Gastrocnemius medialis (tissue), 4 donors: ENCODE measurements at regions not wholly inside any gene's neighbourhood (a gene's known extent, or its start where the extent isn't known, plus 50 kb on each side); places are given as distances from the start of the nearest gene placed in this dataset.
A peak's percentile ranks its signal among the peaks of the same experiment; 100 is the strongest.

Experiments
- ATAC-seq, 2 donors: fragments of 150-250 bp; one replicate each; pipeline ENCODE4 v1.9.1; 2016
- DNase-seq, 2 donors: peaks; one replicate each; pipeline ENCODE4 v3.0.0-alpha.2; 2019
- H3K27ac ChIP-seq, 4 donors: fragments of 200-600 bp; sonication (generic); 1 replicate in 1 of 4; 2 replicates in 3 of 4; pipeline ENCODE4 v1.5.1; 2016 to 2018; ENCODE audit warnings: mild to moderate bottlenecking in 2 of 4, moderate library complexity in 1 of 4
- H3K27me3 ChIP-seq, 3 donors: fragments of 200-600 bp; sonication (generic) in 2 of 3; 1 replicate in 1 of 3; 2 replicates in 2 of 3; pipeline versions ENCODE4 v1.5.1 to v1.6.0; 2016 to 2019; ENCODE audit warnings: mild to moderate bottlenecking in 1 of 3, moderate library complexity in 1 of 3
- H3K36me3 ChIP-seq, 2 donors: fragments of 200-600 bp; sonication (generic) in 1 of 2; one replicate each; pipeline ENCODE4 v1.5.1; 2017 to 2018
- H3K4me1 ChIP-seq, 2 donors: fragments of 200-600 bp; sonication (generic) in 1 of 2; one replicate each; pipeline ENCODE4 v1.5.1; 2016 to 2017; ENCODE audit warnings: mild to moderate bottlenecking in 2 of 2
- H3K4me3 ChIP-seq, 4 donors: fragments of 200-600 bp; sonication (generic) in 3 of 4; 1 replicate in 1 of 4; 2 replicates in 3 of 4; pipeline ENCODE4 v1.5.1; 2016 to 2019; ENCODE audit warnings: mild to moderate bottlenecking in 2 of 4
- H3K9me3 ChIP-seq, 3 donors: fragments of 200-600 bp; sonication (generic) in 2 of 3; 1 replicate in 1 of 3; 2 replicates in 2 of 3; pipeline ENCODE4 v1.5.1; 2016 to 2019
- CTCF ChIP-seq, 5 experiments: fragments of 450-650 bp in 3 of 5; fragments of 200-600 bp in 2 of 5; sonication (generic) in 2 of 5; IDR thresholded peaks in 4 of 5; conservative IDR thresholded peaks in 1 of 5; 1 replicate in 4 of 5; 2 replicates in 1 of 5; pipeline ENCODE4 v1.5.1; 2016 to 2019; ENCODE audit warnings: antibody characterized with exemption in 5 of 5, mild to moderate bottlenecking in 3 of 5, moderate library complexity in 3 of 5
- POLR2A ChIP-seq, 2 donors: fragments of 450-650 bp; IDR thresholded peaks; one replicate each; pipeline ENCODE4 v1.6.1; 2017; ENCODE audit warnings: antibody characterized with exemption in 2 of 2, mild to moderate bottlenecking in 2 of 2, moderate library complexity in 2 of 2
- in situ Hi-C, 4 donors: fragments of 200-750 bp; cut with MboI; loops; one replicate each; pipeline versions ENCODE4 v1.15.0 to v1.8.0; 2017; ENCODE audit warnings: low sequenced_read_pairs in 4 of 4
- intact Hi-C: fragments of 100-400 bp; cut with DNase I; formaldehyde crosslinking; loops from one replicate; pipeline ENCODE4 v1.15.1; 2023; ENCODE audit warnings: low total_unique reads

- TF ChIP-seq CTCF (IDR thresholded peaks at IDR 0.05 in 4 of 5, conservative IDR thresholded peaks at IDR 0.05 in 1 of 5) (no peak), POLR2A (IDR thresholded peaks at IDR 0.05) (no peak)
- no peak for ATAC-seq
- no peak overlapping the region for H3K4me3 ChIP-seq
- intact Hi-C loops (no loop called here), in situ Hi-C loops (loop anchor here (5.0 to 10.0 kb wide), 6 partner anchors 120 to 360 kb away; no protein-coding TSS in a partner anchor)
- H3K27ac ChIP-seq, result no peak overlapping the region
- H3K27me3 ChIP-seq, result no peaks in the 10 kb centered on the region
- DNase-seq, result no peak
- peaks cover 0 to 14% of the 10 kb centered on the region in 2 donors for H3K4me1 ChIP-seq
- no peaks in the 10 kb centered on the region for H3K9me3 ChIP-seq
- no peaks in the 10 kb centered on the region for H3K36me3 ChIP-seq
Measured at GRCh38 chr11:100574894-100575769, 112.0 kb upstream of the ARHGAP42 start.

- DNase-seq (peak in 1 of 2 donors; percentile 9), ATAC-seq (peak; percentile 64 to 76)
- intact Hi-C loops (loop anchor here (1.0 to 2.0 kb wide), 3 partner anchors 107 to 355 kb away; no protein-coding TSS in a partner anchor), in situ Hi-C loops (loop anchor here (5.0 to 10.0 kb wide), 6 partner anchors 119 to 359 kb away; no protein-coding TSS in a partner anchor)
- TF ChIP-seq CTCF (IDR thresholded peaks at IDR 0.05 in 4 of 5, conservative IDR thresholded peaks at IDR 0.05 in 1 of 5), result peak; percentile 64 to 82 (median 76)
- TF ChIP-seq POLR2A (IDR thresholded peaks at IDR 0.05), result no peak
- no peak overlapping the region for H3K4me3 ChIP-seq
- no peaks in the 10 kb centered on the region for H3K9me3 ChIP-seq
- H3K4me1 ChIP-seq, result peaks cover 0 to 14% of the 10 kb centered on the region in 2 donors
- no peaks in the 10 kb centered on the region for H3K27me3 ChIP-seq
- H3K27ac ChIP-seq, result no peak overlapping the region
- no peaks in the 10 kb centered on the region for H3K36me3 ChIP-seq
Measured at GRCh38 chr11:100575860-100576717, 111.0 kb upstream of the ARHGAP42 start.

- H3K27ac ChIP-seq, result no peak overlapping the region
- in situ Hi-C loops, result loop anchor here (5.0 to 10.0 kb wide), 6 partner anchors 118 to 358 kb away; no protein-coding TSS in a partner anchor
- H3K27me3 ChIP-seq, result no peaks in the 10 kb centered on the region
- no peak for TF ChIP-seq POLR2A (IDR thresholded peaks at IDR 0.05)
- TF ChIP-seq CTCF (IDR thresholded peaks at IDR 0.05 in 4 of 5, conservative IDR thresholded peaks at IDR 0.05 in 1 of 5), result no peak
- DNase-seq, result no peak
- intact Hi-C loops, result loop anchor here (1.0 to 2.0 kb wide), 3 partner anchors 106 to 354 kb away; no protein-coding TSS in a partner anchor
- no peak for ATAC-seq
- no peak overlapping the region for H3K4me3 ChIP-seq
- H3K4me1 ChIP-seq, result peaks cover 0 to 14% of the 10 kb centered on the region in 2 donors
- H3K36me3 ChIP-seq, result no peaks in the 10 kb centered on the region
- no peaks in the 10 kb centered on the region for H3K9me3 ChIP-seq
Measured at GRCh38 chr11:100576718-100577021, 110.4 kb upstream of the ARHGAP42 start.

GRCh38 chr11:100578831-100579311, 108.2 kb upstream of the ARHGAP42 start:
- no peak for DNase-seq
- Histone ChIP-seq H3K4me3 (no peak overlapping the region), H3K4me1 (peaks cover 0 to 14% of the 10 kb centered on the region in 2 donors), H3K27ac (no peak overlapping the region), H3K27me3 (no peaks in the 10 kb centered on the region), H3K9me3 (no peaks in the 10 kb centered on the region), H3K36me3 (no peaks in the 10 kb centered on the region)
- intact Hi-C loops (no loop called here), in situ Hi-C loops (loop anchor here (5.0 to 10.0 kb wide), 6 partner anchors 116 to 356 kb away; no protein-coding TSS in a partner anchor)
- no peak for ATAC-seq
- TF ChIP-seq CTCF (IDR thresholded peaks at IDR 0.05 in 4 of 5, conservative IDR thresholded peaks at IDR 0.05 in 1 of 5) (no peak), POLR2A (IDR thresholded peaks at IDR 0.05) (no peak)
